CD4-positive, alpha-beta memory T cell (primary cell): ENCODE measurements at regions not wholly inside any gene's neighbourhood (a gene's known extent, or its start where the extent isn't known, plus 50 kb on each side); places are given as distances from the start of the nearest gene placed in this dataset.

Experiments
- CTCF ChIA-PET: fragments of 350-600 bp; sonication (Branson Sonifier 250); formaldehyde crosslinking; loops from one replicate; lab custom pipeline; 2021; ENCODE audit warnings: inconsistent platforms; ENCODE audit not compliant: partially characterized antibody; lab: Charles Lee
- POLR2A ChIA-PET: fragments of 350-600 bp; sonication (Branson Sonifier 250); formaldehyde crosslinking; loops from one replicate; lab custom pipeline; 2021; ENCODE audit not compliant: partially characterized antibody; lab: Charles Lee
- DNase-seq, 5 donors: peaks; one replicate each; pipeline versions ENCODE4 v3.0.0 to v3.0.0-alpha.2; 2020 to 2022; ENCODE audit warnings: mixed read lengths in 1 of 5
- H3K27ac ChIP-seq: one replicate; pipeline ENCODE4 v1.7.0; 2013; ENCODE audit warnings: low read depth, low read length
- H3K27me3 ChIP-seq: 2 replicates; pipeline ENCODE4 v1.7.0; 2013; ENCODE audit warnings: mild to moderate bottlenecking, low read length, moderate library complexity; ENCODE audit not compliant: insufficient read depth
- H3K36me3 ChIP-seq: 2 replicates; pipeline ENCODE4 v1.7.0; 2013; ENCODE audit warnings: mild to moderate bottlenecking, low read length, moderate library complexity; ENCODE audit not compliant: insufficient read depth
- H3K4me1 ChIP-seq: 2 replicates; pipeline ENCODE4 v1.7.0; 2013; ENCODE audit warnings: mild to moderate bottlenecking, low read length, moderate library complexity; ENCODE audit not compliant: insufficient read depth
- H3K4me3 ChIP-seq, 2 donors: one replicate each; pipeline ENCODE4 v1.7.0; 2013; ENCODE audit warnings: low read length in 2 of 2, mild to moderate bottlenecking in 1 of 2
- H3K9me3 ChIP-seq, 2 donors: one replicate each; pipeline ENCODE4 v1.7.0; 2013; ENCODE audit warnings: low read length in 2 of 2, control low read depth in 1 of 2; ENCODE audit not compliant: control insufficient read depth in 1 of 2
- H3K27ac Mint-ChIP-seq, 7 donors: one replicate each; pipeline ENCODE4 v1.8.0; 2020 to 2021; ENCODE audit warnings: mixed read lengths in 7 of 7, mild to moderate bottlenecking in 6 of 7, inconsistent platforms in 3 of 7, moderate library complexity in 3 of 7
- H3K27me3 Mint-ChIP-seq, 2 donors: one replicate each; pipeline ENCODE4 v1.8.0; 2020 to 2021; ENCODE audit warnings: mixed read lengths in 2 of 2
- H3K36me3 Mint-ChIP-seq, 2 donors: one replicate each; pipeline ENCODE4 v1.8.0; 2020 to 2021; ENCODE audit warnings: mixed read lengths in 2 of 2, inconsistent platforms in 1 of 2, mild to moderate bottlenecking in 1 of 2
- H3K4me1 Mint-ChIP-seq, 4 donors: one replicate each; pipeline ENCODE4 v1.8.0; 2020 to 2021; ENCODE audit warnings: mixed read lengths in 4 of 4, mild to moderate bottlenecking in 1 of 4
- H3K4me3 Mint-ChIP-seq, 8 donors: one replicate each; pipeline ENCODE4 v1.8.0; 2020 to 2021; ENCODE audit warnings: mixed read lengths in 8 of 8, mild to moderate bottlenecking in 7 of 8, moderate library complexity in 6 of 8, inconsistent platforms in 3 of 8
- H3K9me3 Mint-ChIP-seq, 8 donors: one replicate each; pipeline ENCODE4 v1.8.0; 2020 to 2021; ENCODE audit warnings: mixed read lengths in 8 of 8, mild to moderate bottlenecking in 5 of 8, inconsistent platforms in 3 of 8, moderate library complexity in 1 of 8
- intact Hi-C: fragments of 100-400 bp; cut with micrococcal nuclease; formaldehyde crosslinking; loops from one replicate; pipeline ENCODE4 v1.15.1; 2023

DNA sequence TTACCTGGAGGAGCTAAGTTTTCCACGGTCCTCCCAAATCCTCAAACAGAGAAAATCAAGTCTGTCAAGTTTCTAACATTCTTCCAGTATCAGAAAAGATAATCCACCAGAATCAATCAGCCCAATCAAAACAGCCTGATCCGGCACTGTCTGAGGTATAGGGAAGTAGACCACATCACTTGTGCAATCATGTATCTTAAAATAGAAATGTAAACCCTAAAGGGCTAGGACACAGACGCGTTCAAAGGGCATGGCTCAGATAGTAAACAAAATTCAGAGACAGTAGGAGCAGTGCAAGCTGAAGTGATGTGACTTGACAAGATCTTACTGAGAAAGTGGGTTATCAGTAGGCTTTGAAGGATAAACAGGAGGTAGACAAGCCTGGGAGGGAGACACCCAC, 252.4 kb upstream of the DAPK1 start:
- no peaks in the 10 kb centered on the region for H3K27me3 ChIP-seq
- no peaks in the 10 kb centered on the region for H3K4me1 Mint-ChIP-seq
- intact Hi-C loops = no loop called here
- no peak overlapping the region for H3K4me3 ChIP-seq
- no peak for DNase-seq
- ChIA-PET CTCF (no interaction called here), POLR2A (no interaction called here)
- H3K27ac ChIP-seq = no peak overlapping the region
- peaks cover 0 to 2% of the 10 kb centered on the region in 2 donors for H3K27me3 Mint-ChIP-seq
- H3K4me3 Mint-ChIP-seq = no peak overlapping the region
- peaks cover 0 to 2% (median 0%) of the 10 kb centered on the region in 8 donors for H3K9me3 Mint-ChIP-seq
- no peaks in the 10 kb centered on the region for H3K9me3 ChIP-seq
- H3K4me1 ChIP-seq = no peaks in the 10 kb centered on the region
- H3K36me3 Mint-ChIP-seq = no peaks in the 10 kb centered on the region
- H3K36me3 ChIP-seq = no peaks in the 10 kb centered on the region
- H3K27ac Mint-ChIP-seq = no peak overlapping the region

DNA sequence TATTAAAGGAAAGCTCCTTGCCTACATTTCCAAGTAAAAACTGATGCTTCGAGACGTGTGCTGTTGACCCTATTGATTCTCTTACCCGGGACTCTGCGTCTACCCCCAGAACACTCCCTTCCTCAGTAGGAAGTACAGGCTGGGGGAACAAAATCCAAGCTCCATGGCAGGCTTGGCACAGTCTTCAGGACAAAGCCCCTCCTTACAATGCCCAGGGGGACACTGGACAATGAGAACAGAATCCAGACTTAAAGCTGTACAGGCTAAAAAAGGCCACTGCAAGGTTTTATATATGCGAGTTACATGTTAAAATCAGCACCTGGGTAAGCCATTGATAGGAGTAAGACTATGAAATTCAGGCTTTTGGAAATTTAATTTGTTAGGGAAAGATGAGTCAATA, 250.6 kb upstream of the DAPK1 start:
- DNase-seq = no peak
- Histone ChIP-seq H3K27me3 (no peaks in the 10 kb centered on the region), H3K4me1 (no peaks in the 10 kb centered on the region), H3K27ac (no peak overlapping the region), H3K9me3 (no peaks in the 10 kb centered on the region), H3K36me3 (no peaks in the 10 kb centered on the region), H3K4me3 (no peak overlapping the region)
- POLR2A ChIA-PET = no interaction called here
- CTCF ChIA-PET = no interaction called here
- Mint-ChIP-seq H3K9me3 (peaks cover 0 to 3% (median 0%) of the 10 kb centered on the region in 8 donors), H3K27ac (no peak overlapping the region), H3K4me1 (no peaks in the 10 kb centered on the region), H3K27me3 (no peaks in the 10 kb centered on the region), H3K4me3 (no peak overlapping the region), H3K36me3 (no peaks in the 10 kb centered on the region)
- intact Hi-C loops = no loop called here

DNA sequence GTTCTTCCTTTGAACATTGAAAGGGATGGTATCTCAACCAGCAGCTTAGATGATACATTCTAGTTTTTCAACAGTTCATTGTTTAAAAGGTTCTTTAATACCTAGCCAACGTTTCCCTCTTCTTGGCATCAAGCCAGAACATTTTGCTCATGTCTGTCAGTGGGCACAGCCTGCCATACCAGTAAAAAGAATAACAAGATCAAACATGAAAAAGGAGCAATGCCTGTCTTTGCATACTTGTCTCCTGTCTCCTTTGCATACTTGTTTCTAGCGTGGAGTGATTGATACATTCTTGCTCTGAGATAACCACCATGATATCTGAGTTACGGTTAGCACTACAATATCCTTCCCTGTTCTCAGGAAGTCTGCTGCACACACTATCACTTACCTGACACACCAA, 248.6 kb upstream of the DAPK1 start:
- no peaks in the 10 kb centered on the region for H3K36me3 Mint-ChIP-seq
- Histone ChIP-seq H3K27me3 (no peaks in the 10 kb centered on the region), H3K9me3 (no peaks in the 10 kb centered on the region), H3K4me3 (no peak overlapping the region), H3K27ac (no peak overlapping the region), H3K36me3 (no peaks in the 10 kb centered on the region), H3K4me1 (no peaks in the 10 kb centered on the region)
- no peaks in the 10 kb centered on the region for H3K27me3 Mint-ChIP-seq
- H3K9me3 Mint-ChIP-seq = peaks cover 0 to 4% (median 0%) of the 10 kb centered on the region in 8 donors
- H3K4me1 Mint-ChIP-seq = no peaks in the 10 kb centered on the region
- H3K4me3 Mint-ChIP-seq = no peak overlapping the region
- ChIA-PET CTCF (no interaction called here), POLR2A (no interaction called here)
- H3K27ac Mint-ChIP-seq = no peak overlapping the region
- no peak for DNase-seq
- intact Hi-C loops = no loop called here

DNA sequence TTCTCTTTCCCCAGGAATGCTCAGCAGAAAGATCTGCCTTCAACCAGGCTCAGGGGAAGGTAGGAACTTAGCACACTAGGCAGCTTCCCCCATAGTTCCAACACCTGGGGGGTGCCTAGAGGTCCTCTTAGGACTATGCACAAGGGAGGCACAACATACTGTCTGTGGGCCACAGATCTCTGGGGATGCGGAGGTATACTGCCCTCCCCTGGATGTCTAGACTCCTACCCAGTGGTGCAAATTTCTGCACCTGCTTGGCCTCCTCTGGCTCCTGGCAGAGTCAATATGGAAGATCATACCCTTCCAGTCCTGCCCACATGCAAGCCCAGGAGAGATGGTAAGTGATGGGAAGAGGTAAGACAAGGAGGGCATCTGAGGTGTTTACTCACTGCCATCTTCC, 247.5 kb upstream of the DAPK1 start:
- H3K9me3 ChIP-seq = no peaks in the 10 kb centered on the region
- Mint-ChIP-seq H3K27me3 (no peaks in the 10 kb centered on the region), H3K36me3 (no peaks in the 10 kb centered on the region), H3K27ac (no peak overlapping the region), H3K4me3 (no peak overlapping the region), H3K4me1 (no peaks in the 10 kb centered on the region), H3K9me3 (peaks cover 0 to 4% (median 0%) of the 10 kb centered on the region in 8 donors)
- no peaks in the 10 kb centered on the region for H3K4me1 ChIP-seq
- no peak for DNase-seq
- intact Hi-C loops = no loop called here
- no peak overlapping the region for H3K27ac ChIP-seq
- ChIA-PET CTCF (no interaction called here), POLR2A (no interaction called here)
- H3K4me3 ChIP-seq = no peak overlapping the region
- H3K36me3 ChIP-seq = no peaks in the 10 kb centered on the region
- no peaks in the 10 kb centered on the region for H3K27me3 ChIP-seq

DNA sequence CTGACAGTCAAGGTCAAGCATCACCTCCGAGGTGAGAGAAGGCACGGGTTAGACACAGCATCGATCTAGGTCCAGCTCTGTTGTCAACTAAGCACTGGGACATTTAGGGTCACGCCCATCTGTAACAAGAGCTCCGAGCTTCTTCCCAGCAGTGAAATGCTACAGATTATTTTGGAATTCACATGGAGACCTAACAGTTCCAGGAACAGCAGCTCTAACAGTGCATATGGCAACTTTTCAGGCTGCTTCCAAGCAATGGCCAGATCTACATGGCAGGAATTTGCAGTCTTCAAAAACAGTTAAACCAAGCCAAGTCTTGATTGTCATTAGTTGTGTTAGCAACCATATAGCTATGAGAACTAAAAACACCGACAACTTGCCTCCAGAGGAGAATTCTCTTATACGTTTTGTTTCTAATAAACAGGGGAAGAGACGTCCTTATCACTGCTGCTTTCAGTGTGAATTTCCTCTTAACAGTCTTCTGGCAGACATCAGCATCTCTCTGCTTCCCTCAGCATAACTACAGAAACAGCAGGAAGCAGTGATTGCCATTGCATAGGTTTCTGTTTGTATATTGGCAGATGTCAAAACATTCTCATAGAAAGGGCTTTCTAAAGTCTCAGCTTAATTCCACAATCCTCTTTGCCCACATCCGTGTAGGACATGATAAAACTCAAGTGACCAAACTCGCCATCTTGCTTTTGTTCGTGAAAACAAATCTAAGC, 242.1 kb upstream of the DAPK1 start:
- Mint-ChIP-seq H3K9me3 (peaks cover 0 to 1% (median 0%) of the 10 kb centered on the region in 8 donors), H3K4me1 (no peaks in the 10 kb centered on the region), H3K36me3 (no peaks in the 10 kb centered on the region), H3K27ac (no peak overlapping the region), H3K4me3 (no peak overlapping the region), H3K27me3 (peaks cover 0 to 2% of the 10 kb centered on the region in 2 donors)
- intact Hi-C loops = no loop called here
- Histone ChIP-seq H3K27me3 (no peaks in the 10 kb centered on the region), H3K4me3 (no peak overlapping the region), H3K4me1 (no peaks in the 10 kb centered on the region), H3K27ac (no peak overlapping the region), H3K36me3 (no peaks in the 10 kb centered on the region), H3K9me3 (no peaks in the 10 kb centered on the region)
- POLR2A ChIA-PET = no interaction called here
- CTCF ChIA-PET = no interaction called here
- no peak for DNase-seq

DNA sequence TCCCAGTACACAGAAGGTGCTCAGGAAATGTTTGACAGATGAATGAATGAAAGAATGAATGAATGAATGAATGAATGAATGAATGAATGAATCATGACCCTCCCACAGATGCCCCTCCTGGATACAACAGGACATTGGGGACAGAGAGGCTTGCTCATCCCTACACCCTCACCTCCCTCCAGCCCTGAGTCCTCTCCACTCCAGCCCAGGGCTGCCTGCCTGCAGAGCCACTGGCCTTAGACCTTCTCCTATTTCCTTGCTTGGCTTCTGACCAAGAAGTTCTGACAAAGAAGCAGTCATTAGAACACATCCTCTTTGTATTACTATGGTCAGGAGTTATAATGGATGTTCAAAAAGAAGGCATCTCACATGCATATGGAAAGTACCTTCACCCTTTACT, 240.7 kb upstream of the DAPK1 start:
- no peak for DNase-seq
- POLR2A ChIA-PET = no interaction called here
- H3K36me3 ChIP-seq = no peaks in the 10 kb centered on the region
- H3K27me3 Mint-ChIP-seq = peaks cover 0 to 2% of the 10 kb centered on the region in 2 donors
- peaks cover 0 to 1% (median 0%) of the 10 kb centered on the region in 8 donors for H3K9me3 Mint-ChIP-seq
- no peaks in the 10 kb centered on the region for H3K4me1 Mint-ChIP-seq
- intact Hi-C loops = no loop called here
- no peak overlapping the region for H3K4me3 ChIP-seq
- CTCF ChIA-PET = no interaction called here
- H3K27ac ChIP-seq = no peak overlapping the region
- no peaks in the 10 kb centered on the region for H3K36me3 Mint-ChIP-seq
- no peak overlapping the region for H3K4me3 Mint-ChIP-seq
- no peaks in the 10 kb centered on the region for H3K9me3 ChIP-seq
- H3K4me1 ChIP-seq = no peaks in the 10 kb centered on the region
- H3K27ac Mint-ChIP-seq = no peak overlapping the region
- H3K27me3 ChIP-seq = no peaks in the 10 kb centered on the region

DNA sequence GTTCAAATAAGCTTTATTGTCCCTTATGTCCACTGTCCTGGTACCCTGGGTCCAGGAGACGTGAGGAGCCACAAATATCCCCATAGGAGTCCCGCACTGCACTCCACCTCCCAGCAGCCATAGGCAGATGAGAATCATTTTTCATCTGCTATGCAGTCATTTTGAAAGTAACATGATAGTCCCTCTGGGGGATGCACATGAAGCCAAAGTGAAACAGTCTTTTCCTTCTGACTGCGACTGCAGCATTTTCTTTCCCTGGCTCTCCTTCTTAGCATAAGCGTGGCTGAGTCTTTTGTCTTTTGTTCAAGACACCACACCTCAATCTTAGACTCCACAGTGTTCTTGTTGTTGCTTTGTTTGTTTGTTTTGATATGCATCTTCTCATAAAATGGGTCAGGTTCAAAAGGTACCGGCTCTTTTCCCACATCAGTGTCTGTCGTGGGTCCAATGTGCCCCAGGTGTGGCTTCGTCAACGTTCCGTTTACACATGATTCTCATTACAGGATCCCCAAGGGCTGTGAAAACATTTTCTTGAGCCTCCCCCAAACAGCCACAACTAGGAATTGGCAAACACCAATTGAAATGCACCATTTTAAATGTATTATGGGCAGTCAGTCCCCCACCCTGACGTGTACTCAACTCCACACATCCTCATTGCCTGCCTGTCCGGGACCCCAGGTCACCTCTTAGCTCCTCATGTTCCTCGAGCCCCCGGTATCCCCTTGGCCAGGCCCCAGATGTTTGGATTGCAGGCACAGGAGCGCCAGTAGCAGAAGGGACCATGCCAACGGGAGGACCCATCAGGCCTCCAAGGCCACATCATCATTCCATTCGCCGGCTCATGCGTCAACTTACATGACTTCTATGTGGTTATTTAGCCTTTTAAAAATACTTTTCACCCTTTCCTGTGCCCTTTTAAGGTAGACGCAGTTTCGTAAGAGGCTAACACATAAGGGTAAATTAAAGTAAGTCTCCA, 237.8 kb upstream of the DAPK1 start:
- no peak overlapping the region for H3K4me3 Mint-ChIP-seq
- H3K36me3 Mint-ChIP-seq = no peaks in the 10 kb centered on the region
- POLR2A ChIA-PET = no interaction called here
- no peaks in the 10 kb centered on the region for H3K4me1 Mint-ChIP-seq
- Histone ChIP-seq H3K36me3 (no peaks in the 10 kb centered on the region), H3K9me3 (no peaks in the 10 kb centered on the region), H3K27ac (no peak overlapping the region), H3K27me3 (no peaks in the 10 kb centered on the region), H3K4me3 (no peak overlapping the region), H3K4me1 (no peaks in the 10 kb centered on the region)
- no peak overlapping the region for H3K27ac Mint-ChIP-seq
- CTCF ChIA-PET = no interaction called here
- DNase-seq = no peak
- peaks cover 0 to 2% of the 10 kb centered on the region in 2 donors for H3K27me3 Mint-ChIP-seq
- intact Hi-C loops = no loop called here
- H3K9me3 Mint-ChIP-seq = no peaks in the 10 kb centered on the region
